Stimulated activated naive B cell treated with anti-CD40 and anti-IgM and Interleukin-4, amounts not matched to agents 10 μg/mL and 1 μg/mL and 100 μg/mL, for 72 hours (primary cell): ENCODE measurements at regions not wholly inside any gene's neighbourhood (a gene's known extent, or its start where the extent isn't known, plus 50 kb on each side); places are given as distances from the start of the nearest gene placed in this dataset.
"Not testable (repeated sequence)": the region's sequence is repeated elsewhere in the genome, so short reads cannot be mapped to it uniquely, and the experiment has no call there.

Experiments used
- ATAC-seq, 2 donors: fragments of 150-1000 bp; cut with Tn5 transposase; replicated peaks; 2 replicates each; pipeline ENCODE4 v1.10.0; 2021; ENCODE audit warnings: moderate library complexity in 1 of 2
- DNase-seq: peaks from one replicate; pipeline ENCODE4 v3.0.0; 2021
- H3K27ac Mint-ChIP-seq: one replicate; pipeline ENCODE4 v1.8.0; 2022; ENCODE audit warnings: mild to moderate bottlenecking, mixed read lengths
- H3K27me3 Mint-ChIP-seq, 2 donors: one replicate each; pipeline ENCODE4 v1.8.0; 2022; ENCODE audit warnings: mixed read lengths in 2 of 2
- H3K36me3 Mint-ChIP-seq, 2 donors: one replicate each; pipeline ENCODE4 v1.8.0; 2022; ENCODE audit warnings: mixed read lengths in 2 of 2, mild to moderate bottlenecking in 1 of 2
- H3K4me1 Mint-ChIP-seq, 2 donors: one replicate each; pipeline ENCODE4 v1.8.0; 2022; ENCODE audit warnings: mixed read lengths in 2 of 2, mild to moderate bottlenecking in 1 of 2
- H3K4me3 Mint-ChIP-seq, 2 donors: one replicate each; pipeline ENCODE4 v1.8.0; 2022; ENCODE audit warnings: mild to moderate bottlenecking in 2 of 2, mixed read lengths in 2 of 2, moderate library complexity in 1 of 2
- H3K9me3 Mint-ChIP-seq, 2 donors: one replicate each; pipeline ENCODE4 v1.8.0; 2022; ENCODE audit warnings: mixed read lengths in 2 of 2, mild to moderate bottlenecking in 1 of 2

DNA sequence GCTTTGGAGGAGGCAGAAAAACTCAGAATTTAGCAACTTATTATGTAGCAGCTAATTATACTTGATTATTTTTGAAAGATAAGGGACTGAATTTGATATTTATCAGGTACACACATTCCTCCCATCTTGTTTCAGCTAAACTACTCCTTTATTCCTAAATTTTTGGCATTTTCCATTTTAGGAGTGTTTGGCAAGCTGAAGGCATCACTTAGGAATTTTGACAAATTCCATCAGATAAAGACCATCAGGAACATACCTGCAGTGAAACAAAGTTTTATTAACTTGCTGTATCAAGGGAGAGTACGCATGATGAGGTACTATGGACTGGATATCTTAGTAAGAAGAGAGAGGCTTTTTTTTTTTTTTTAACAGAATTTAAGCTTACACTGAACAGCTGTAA lies 1092.2 kb downstream of the PLA2G4A start:
- H3K9me3 Mint-ChIP-seq = peaks cover 0 to 6% of the 10 kb centered on the region in 2 donors
- no peak overlapping the region for H3K27ac Mint-ChIP-seq
- no peaks in the 10 kb centered on the region for H3K4me1 Mint-ChIP-seq
- DNase-seq = no peak
- H3K27me3 Mint-ChIP-seq = no peaks in the 10 kb centered on the region
- H3K36me3 Mint-ChIP-seq = no peaks in the 10 kb centered on the region
- no peak for ATAC-seq
- H3K4me3 Mint-ChIP-seq = no peak overlapping the region

DNA sequence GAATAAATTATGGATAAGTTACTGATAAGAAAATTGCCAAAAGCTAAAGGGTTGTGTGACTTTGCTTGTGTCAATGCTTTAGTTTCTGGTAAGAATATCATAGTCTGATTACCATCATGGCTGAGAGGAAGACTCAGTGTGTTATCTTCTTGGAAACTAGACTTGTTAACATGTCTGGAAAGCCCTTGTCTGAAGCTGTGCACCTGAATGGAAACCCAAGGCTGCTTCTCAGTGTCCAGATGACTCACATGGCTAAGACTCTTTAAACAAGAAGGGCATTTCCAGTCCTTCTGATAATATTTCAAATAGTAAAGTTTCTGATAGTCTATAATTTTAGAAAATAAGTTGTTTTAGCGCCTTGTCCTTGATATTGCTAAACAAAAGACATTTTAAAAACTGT lies 1092.7 kb downstream of the PLA2G4A start:
- no peak overlapping the region for H3K27ac Mint-ChIP-seq
- H3K9me3 Mint-ChIP-seq = peaks cover 0 to 6% of the 10 kb centered on the region in 2 donors
- ATAC-seq = no peak
- no peak for DNase-seq
- no peaks in the 10 kb centered on the region for H3K36me3 Mint-ChIP-seq
- no peak overlapping the region for H3K4me3 Mint-ChIP-seq
- H3K27me3 Mint-ChIP-seq = no peaks in the 10 kb centered on the region
- no peaks in the 10 kb centered on the region for H3K4me1 Mint-ChIP-seq

DNA sequence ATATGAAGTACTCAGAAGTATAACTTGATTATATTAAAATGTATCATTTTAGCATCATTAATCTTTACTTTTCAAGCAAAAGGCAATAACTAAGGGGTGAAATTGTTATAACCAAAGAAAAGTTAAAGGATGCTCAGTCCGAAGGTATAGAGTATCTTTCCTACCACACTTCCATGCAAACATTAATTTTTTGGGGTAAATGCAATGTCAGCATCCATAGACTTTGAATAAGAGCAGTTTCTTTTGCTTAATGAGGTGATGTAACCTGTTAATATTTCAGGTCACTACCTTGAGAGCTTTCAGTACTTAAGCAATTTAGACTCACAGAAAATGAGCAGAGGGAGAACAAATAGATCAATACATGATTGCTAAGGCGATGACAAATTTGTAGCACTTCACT lies 1093.5 kb downstream of the PLA2G4A start:
- H3K4me3 Mint-ChIP-seq = no peak overlapping the region
- H3K4me1 Mint-ChIP-seq = no peaks in the 10 kb centered on the region
- H3K27me3 Mint-ChIP-seq = no peaks in the 10 kb centered on the region
- H3K36me3 Mint-ChIP-seq = no peaks in the 10 kb centered on the region
- no peak overlapping the region for H3K27ac Mint-ChIP-seq
- no peak for DNase-seq
- no peak for ATAC-seq
- H3K9me3 Mint-ChIP-seq = peaks cover 0 to 5% of the 10 kb centered on the region in 2 donors

DNA sequence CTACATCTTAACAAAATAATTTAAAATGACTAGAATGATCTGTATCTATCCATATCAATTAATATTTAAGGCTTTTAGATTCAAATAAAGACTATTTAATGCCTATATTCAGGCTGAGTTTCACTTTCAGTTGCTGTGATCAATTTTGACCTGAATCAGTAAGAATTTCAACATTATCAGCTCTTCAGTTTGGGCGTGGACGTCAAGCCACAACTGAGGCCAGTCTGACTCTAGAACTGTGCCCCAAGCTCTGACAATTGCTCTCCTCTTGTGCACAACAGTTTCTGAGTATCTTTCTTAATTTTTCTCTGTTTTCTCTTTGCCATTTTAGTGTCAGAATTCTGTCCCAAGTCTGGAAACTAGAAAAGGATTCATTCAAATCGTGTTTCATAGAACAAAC lies 1095.5 kb downstream of the PLA2G4A start:
- Mint-ChIP-seq H3K27ac (no peak overlapping the region), H3K4me3 (no peak overlapping the region), H3K4me1 (no peaks in the 10 kb centered on the region), H3K9me3 (peaks cover 0 to 5% of the 10 kb centered on the region in 2 donors), H3K36me3 (no peaks in the 10 kb centered on the region), H3K27me3 (no peaks in the 10 kb centered on the region)
- ATAC-seq (no peak), DNase-seq (no peak)

DNA sequence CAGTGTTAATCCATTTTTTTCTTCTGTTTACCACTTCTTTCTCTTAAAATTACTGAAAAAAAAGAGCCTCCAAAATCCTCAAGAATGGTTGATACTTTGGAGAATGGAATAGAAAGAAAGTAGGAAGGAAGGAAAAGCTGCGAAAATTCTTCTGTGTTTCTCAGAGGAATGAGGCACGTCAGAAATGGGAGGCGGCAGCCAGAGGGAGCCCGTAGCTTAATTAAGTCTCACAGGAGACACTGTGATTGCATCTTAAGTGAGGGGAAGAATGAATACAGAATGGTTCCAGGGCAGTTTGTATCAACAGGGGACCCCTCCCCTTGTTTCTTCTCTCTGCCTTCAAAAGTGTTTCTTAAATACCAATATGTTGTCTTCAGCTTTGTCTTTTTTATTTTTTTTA lies 1099.5 kb downstream of the PLA2G4A start:
- DNase-seq = no peak
- Mint-ChIP-seq H3K4me1 (no peaks in the 10 kb centered on the region), H3K9me3 (peaks cover 0 to 1% of the 10 kb centered on the region in 2 donors), H3K36me3 (no peaks in the 10 kb centered on the region), H3K27ac (no peak overlapping the region), H3K27me3 (no peaks in the 10 kb centered on the region), H3K4me3 (no peak overlapping the region)
- no peak for ATAC-seq

DNA sequence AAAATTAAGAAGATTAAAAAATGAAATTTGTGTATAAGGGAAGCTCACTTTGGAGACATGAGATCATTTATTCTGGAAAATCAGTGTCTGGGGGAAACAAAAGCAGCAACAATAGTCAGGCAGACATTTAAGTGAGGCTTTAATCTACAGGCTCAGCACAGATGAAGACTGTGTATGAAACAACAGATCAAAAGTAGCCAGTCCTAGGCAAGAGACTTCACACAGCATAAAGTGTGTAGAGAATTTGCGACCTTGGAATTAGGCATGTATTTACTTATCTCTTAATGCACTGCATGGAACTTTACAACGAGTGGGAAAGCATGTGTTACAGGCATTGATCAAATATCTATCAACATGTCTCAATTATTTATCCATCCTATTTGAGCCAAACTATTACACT lies 1099.9 kb downstream of the PLA2G4A start:
- no peaks in the 10 kb centered on the region for H3K27me3 Mint-ChIP-seq
- peaks cover 0 to 1% of the 10 kb centered on the region in 2 donors for H3K9me3 Mint-ChIP-seq
- H3K36me3 Mint-ChIP-seq = no peaks in the 10 kb centered on the region
- no peaks in the 10 kb centered on the region for H3K4me1 Mint-ChIP-seq
- H3K4me3 Mint-ChIP-seq = no peak overlapping the region
- no peak overlapping the region for H3K27ac Mint-ChIP-seq
- ATAC-seq (no peak), DNase-seq (no peak)

DNA sequence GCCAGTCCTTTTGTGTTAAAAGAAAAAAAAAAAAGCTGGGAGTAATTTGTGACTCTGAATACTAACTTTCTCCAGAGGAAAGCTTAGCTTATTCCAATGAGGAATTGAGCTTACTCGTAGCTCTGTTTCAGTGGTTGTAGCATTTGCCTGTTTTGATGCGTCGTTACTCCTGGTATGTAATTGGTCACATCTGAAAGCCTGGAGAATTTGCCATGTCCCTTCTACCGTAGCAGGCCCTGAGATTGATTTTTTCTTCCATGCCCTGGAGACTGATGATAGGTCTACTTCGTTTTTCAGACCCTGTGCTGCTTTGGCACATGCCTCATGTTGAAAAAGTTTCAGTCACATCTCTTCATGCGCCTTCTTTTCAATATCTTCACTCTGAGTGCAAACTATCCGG lies 1103.0 kb downstream of the PLA2G4A start:
- no peaks in the 10 kb centered on the region for H3K9me3 Mint-ChIP-seq
- no peaks in the 10 kb centered on the region for H3K4me1 Mint-ChIP-seq
- H3K4me3 Mint-ChIP-seq = no peak overlapping the region
- DNase-seq = no peak
- H3K36me3 Mint-ChIP-seq = no peaks in the 10 kb centered on the region
- H3K27ac Mint-ChIP-seq = no peak overlapping the region
- no peak for ATAC-seq
- H3K27me3 Mint-ChIP-seq = no peaks in the 10 kb centered on the region

DNA sequence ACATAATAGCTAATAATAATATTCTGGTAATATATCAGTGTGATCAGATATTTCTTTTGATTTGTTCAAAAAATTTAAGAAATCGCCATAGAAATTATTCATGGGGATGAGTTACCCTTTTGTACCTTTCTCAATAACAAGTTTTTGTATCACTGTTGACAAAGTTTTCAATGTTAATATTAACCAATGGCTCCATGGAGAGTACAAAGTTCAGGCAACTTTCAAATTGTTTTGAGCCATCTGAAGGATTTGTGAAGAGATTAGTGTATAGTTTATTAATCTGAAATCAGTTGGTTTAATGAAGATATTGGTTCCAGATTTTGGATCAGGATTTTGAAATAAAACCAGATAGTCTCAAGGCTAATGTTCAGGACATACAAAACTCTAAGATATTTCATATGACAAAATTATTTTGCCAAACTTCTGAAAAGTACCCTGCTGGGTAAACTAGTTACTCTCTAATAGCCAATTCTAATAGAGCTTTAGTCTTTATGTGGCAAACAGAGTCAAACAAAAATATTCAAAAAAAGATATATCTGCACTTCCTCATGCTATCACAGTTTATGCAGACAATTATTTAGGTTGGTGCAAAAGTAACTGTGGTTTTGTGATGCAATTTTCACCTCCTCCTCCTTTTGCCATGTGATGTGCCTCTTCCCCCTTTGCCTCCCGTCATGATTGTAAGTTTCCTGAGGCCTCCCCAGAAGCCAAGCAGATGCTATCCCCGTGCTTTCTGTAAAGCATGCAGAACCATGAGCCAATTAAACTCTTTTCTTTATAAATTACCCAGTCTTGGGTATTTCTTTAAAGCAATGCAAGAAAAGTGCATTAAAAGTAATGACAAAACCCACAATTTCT lies 1105.0 kb downstream of the PLA2G4A start:
- Mint-ChIP-seq H3K36me3 (no peaks in the 10 kb centered on the region), H3K27me3 (no peaks in the 10 kb centered on the region), H3K4me3 (no peak overlapping the region), H3K27ac (no peak overlapping the region), H3K4me1 (no peaks in the 10 kb centered on the region), H3K9me3 (no peaks in the 10 kb centered on the region)
- ATAC-seq (no peak), DNase-seq (no peak)

DNA sequence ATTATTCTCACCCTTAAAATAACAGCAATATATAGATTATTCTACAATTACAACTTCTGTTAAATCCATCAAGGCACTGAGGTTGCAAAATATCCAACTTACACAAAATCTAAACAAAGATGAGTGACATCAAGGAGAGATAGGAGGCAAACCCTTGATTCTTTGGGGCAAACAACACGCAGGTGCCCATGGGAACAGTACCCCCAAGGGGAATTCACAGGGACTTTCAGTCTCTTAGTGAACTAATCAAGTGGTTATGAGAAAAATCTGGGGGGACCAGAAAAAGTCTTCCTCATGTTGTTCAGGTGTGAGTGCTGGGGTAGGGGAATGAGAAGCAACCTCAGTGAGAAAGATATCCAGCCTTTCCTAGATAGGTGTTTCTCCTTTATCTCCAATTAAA lies 1107.9 kb downstream of the PLA2G4A start:
- Mint-ChIP-seq H3K4me3 (no peak overlapping the region), H3K27me3 (no peaks in the 10 kb centered on the region), H3K27ac (no peak overlapping the region), H3K4me1 (no peaks in the 10 kb centered on the region), H3K36me3 (no peaks in the 10 kb centered on the region), H3K9me3 (peaks cover 0 to 1% of the 10 kb centered on the region in 2 donors)
- DNase-seq = no peak
- ATAC-seq = no peak

DNA sequence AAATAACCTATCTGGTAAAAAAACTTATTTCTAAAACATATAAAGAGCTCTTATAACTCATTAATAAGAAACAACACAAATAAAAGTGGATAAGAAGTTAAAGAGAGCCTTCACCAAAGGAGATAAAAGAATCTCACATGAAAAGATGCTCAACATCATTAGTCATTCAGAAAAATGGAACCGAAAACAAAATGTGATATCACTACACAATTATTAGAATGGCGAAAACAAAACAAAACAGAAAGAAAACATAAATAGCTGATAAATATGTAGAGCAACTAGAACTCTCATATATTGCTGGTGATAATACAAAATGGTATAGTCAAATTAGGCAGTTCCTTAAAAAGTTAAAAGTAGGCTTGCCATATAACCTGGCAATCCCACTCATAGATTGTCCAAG lies 1109.3 kb downstream of the PLA2G4A start:
- peaks cover 1 to 2% of the 10 kb centered on the region in 2 donors for H3K9me3 Mint-ChIP-seq
- no peak overlapping the region for H3K4me3 Mint-ChIP-seq
- H3K4me1 Mint-ChIP-seq = no peaks in the 10 kb centered on the region
- H3K27ac Mint-ChIP-seq = no peak overlapping the region
- DNase-seq (no peak), ATAC-seq (no peak)
- H3K27me3 Mint-ChIP-seq = no peaks in the 10 kb centered on the region
- no peaks in the 10 kb centered on the region for H3K36me3 Mint-ChIP-seq

DNA sequence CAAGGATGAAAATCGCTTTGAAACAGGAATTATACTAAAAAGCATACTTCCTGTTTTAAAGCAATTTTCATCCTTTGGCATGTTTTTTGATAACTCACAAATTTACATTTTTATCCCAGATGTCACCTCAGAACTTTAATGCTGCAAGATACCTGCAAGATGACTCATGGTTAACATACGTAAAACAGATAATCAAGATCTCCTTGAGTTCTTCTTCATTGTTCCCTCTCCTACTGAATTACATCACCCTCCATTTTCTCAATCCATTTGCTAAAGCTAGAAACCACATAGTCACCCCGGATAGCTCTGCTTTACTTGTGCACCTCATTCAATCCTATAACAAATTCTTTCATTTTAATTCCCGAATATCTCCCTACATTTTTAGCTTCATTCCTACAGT lies 1114.2 kb downstream of the PLA2G4A start:
- no peaks in the 10 kb centered on the region for H3K4me1 Mint-ChIP-seq
- no peak overlapping the region for H3K27ac Mint-ChIP-seq
- DNase-seq (no peak), ATAC-seq (no peak)
- H3K27me3 Mint-ChIP-seq = no peaks in the 10 kb centered on the region
- peaks cover 9 to 11% of the 10 kb centered on the region in 2 donors for H3K9me3 Mint-ChIP-seq
- no peak overlapping the region for H3K4me3 Mint-ChIP-seq
- H3K36me3 Mint-ChIP-seq = no peaks in the 10 kb centered on the region

DNA sequence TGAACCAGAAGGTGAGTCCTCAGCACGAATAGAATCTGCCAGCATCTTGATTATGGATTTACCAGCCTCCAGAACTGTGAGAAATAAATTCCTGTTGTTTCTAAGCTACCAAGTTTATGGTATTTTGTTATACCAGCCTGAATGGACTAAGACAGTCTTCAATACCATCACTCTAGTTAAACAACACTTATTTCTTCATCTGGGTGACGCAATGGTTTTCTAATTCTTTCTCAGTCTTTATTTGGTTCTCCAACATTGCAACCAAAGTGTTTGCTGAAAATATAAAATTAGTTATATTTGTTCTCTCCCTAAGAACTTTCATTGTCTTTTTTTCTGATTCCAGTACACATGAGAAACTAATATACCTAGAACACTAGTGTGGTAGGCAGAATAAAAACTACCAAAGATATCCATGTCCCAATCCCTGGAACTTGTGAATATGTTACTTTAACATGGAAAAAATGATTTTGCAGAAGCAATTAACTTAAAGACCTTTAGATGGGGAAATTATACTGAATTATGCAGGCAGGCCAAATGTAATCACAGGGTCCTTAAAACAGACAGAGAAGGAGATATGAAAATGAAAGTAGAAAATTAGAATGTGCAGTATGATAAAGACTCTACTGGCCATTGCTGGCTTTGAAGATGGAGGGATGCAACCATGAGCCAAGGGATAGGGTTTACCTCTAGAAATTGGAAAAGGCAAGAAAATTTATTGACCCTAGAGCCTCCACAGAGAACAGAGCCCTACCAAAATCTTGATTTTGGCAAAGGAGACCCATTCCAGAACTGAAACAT lies 1115.1 kb downstream of the PLA2G4A start:
- no peak overlapping the region for H3K4me3 Mint-ChIP-seq
- H3K9me3 Mint-ChIP-seq = peaks cover 9 to 18% of the 10 kb centered on the region in 2 donors
- H3K36me3 Mint-ChIP-seq = no peaks in the 10 kb centered on the region
- DNase-seq = no peak
- no peaks in the 10 kb centered on the region for H3K27me3 Mint-ChIP-seq
- no peak for ATAC-seq
- no peaks in the 10 kb centered on the region for H3K4me1 Mint-ChIP-seq
- H3K27ac Mint-ChIP-seq = no peak overlapping the region

DNA sequence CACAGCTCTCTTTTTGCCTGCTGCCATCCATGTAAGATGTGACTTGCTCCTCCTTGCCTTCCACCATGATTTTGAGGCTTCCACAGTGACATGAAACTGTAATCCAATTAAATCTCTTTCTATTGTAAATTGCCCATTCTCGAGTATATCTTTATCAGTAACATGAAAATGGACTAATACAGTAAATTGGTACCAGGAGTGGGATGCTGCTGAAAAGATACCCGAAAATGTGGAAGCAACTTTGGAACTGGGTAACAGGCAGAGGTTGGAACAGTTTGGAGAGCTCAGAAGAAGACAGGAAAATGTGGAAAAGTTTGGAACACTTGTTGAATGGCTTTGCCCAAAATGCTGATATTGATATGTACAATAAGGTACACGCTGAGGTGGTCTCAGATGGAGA lies 1117.9 kb downstream of the PLA2G4A start:
- ATAC-seq = not testable (repeated sequence)
- H3K9me3 Mint-ChIP-seq = peaks cover 12 to 23% of the 10 kb centered on the region in 2 donors

DNA sequence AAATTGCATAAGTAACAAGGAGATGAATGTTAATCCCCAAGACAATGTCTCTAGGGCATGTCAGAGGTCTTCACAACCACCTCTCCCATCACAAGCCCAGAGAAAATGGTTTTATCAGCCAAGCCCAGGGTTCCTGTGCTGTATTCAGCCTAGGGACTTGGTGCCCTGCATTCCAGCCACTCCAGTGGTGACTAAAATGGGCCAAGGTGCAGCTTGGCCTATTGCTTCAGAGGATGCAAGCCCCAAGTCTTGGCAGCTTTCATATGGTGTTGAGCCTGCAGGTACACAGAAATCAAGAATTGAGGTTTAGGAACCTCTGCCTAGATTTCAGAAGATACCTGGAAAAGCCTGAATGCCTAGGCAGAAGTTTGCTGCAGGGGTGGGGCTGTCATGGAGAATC lies 1118.6 kb downstream of the PLA2G4A start:
- Mint-ChIP-seq H3K4me1 (no peaks in the 10 kb centered on the region), H3K27me3 (no peaks in the 10 kb centered on the region), H3K4me3 (no peak overlapping the region), H3K9me3 (peaks cover 12 to 23% of the 10 kb centered on the region in 2 donors), H3K27ac (no peak overlapping the region), H3K36me3 (no peaks in the 10 kb centered on the region)
- no peak for ATAC-seq
- no peak for DNase-seq

More for the DNA sequence above, 1117.9 kb downstream of the PLA2G4A start:
- not testable (repeated sequence) for H3K36me3 Mint-ChIP-seq, H3K27ac Mint-ChIP-seq, DNase-seq, H3K4me1 Mint-ChIP-seq, H3K27me3 Mint-ChIP-seq, H3K4me3 Mint-ChIP-seq
